ENCODE measurements at regions not wholly inside any gene's neighbourhood (a gene's known extent, or its start where the extent isn't known, plus 50 kb on each side); places are given as distances from the start of the nearest gene placed in this dataset.

DNA sequence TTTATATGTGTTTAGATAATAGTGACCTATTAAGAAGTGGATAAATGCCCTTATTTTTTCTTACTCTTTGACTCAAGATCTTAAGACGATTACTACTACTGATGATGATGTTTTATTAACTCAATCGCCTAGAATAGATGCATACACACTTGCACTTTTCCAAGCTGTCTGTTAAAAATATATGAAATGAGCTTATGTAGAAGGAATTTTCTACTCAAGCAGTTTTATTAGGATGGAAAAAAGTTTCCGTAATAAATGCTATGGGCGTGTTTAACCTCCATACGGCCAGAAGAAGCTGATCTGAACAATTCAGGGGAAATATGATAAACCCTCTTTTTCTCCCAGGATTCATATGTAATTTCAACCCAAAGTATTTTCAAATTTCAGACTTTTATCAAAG, 455.7 kb upstream of the MPDZ start:
- TF ChIP-seq, protein P1, sequence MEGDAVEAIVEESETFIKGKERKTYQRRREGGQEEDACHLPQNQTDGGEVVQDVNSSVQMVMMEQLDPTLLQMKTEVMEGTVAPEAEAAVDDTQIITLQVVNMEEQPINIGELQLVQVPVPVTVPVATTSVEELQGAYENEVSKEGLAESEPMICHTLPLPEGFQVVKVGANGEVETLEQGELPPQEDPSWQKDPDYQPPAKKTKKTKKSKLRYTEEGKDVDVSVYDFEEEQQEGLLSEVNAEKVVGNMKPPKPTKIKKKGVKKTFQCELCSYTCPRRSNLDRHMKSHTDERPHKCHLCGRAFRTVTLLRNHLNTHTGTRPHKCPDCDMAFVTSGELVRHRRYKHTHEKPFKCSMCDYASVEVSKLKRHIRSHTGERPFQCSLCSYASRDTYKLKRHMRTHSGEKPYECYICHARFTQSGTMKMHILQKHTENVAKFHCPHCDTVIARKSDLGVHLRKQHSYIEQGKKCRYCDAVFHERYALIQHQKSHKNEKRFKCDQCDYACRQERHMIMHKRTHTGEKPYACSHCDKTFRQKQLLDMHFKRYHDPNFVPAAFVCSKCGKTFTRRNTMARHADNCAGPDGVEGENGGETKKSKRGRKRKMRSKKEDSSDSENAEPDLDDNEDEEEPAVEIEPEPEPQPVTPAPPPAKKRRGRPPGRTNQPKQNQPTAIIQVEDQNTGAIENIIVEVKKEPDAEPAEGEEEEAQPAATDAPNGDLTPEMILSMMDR (conservative IDR thresholded peaks at IDR 0.05 in 1 of 2, IDR thresholded peaks at IDR 0.05 in 1 of 2; ENCODE audit: low read depth in 1 of 2, low read length in 2 of 2) = no peak
- no peak for TF ChIP-seq EZH2 (IDR thresholded peaks at IDR 0.05; ENCODE audit: low read length, missing control alignments)
